ENCODE measurements at regions not wholly inside any gene's neighbourhood (a gene's known extent, or its start where the extent isn't known, plus 50 kb on each side); places are given as distances from the start of the nearest gene placed in this dataset.
A peak's percentile ranks its signal among the peaks of the same experiment; 100 is the strongest.

GRCh38 chr6:169024047-169024660, 229.5 kb downstream of the THBS2 start:
- Histone ChIP-seq H4K20me1 (ENCODE audit: insufficient read depth, low read length) (no peaks in the 10 kb centered on the region), H3K4me2 (ENCODE audit: low read length) (no peak overlapping the region), H3K9ac (ENCODE audit: low read length) (no peak overlapping the region), H3K9me3 (ENCODE audit: insufficient read depth, low read depth, low read length) (no peaks in the 10 kb centered on the region), H3K4me1 (ENCODE audit: insufficient read depth, low read length) (no peaks in the 10 kb centered on the region), H3K36me3 (ENCODE audit: insufficient read depth, low read length) (no peaks in the 10 kb centered on the region), H3K27me3 (ENCODE audit: insufficient read depth, low read length) (no peaks in the 10 kb centered on the region), H3K4me3 (ENCODE audit: insufficient read depth, low read depth, low read length) (no peak overlapping the region), H2AFZ (ENCODE audit: low read depth, low read length) (no peak overlapping the region), H3K79me2 (ENCODE audit: insufficient read depth, low read length) (no peaks in the 10 kb centered on the region), H3K27ac (ENCODE audit: low read depth, low read length) (no peak overlapping the region)
- TF ChIP-seq CTCF (IDR thresholded peaks at IDR 0.05; ENCODE audit: insufficient read depth, low read depth, low read length), result no peak
- no peak for TF ChIP-seq EZH2 (IDR thresholded peaks at IDR 0.05; ENCODE audit: insufficient read depth, low read length)
- Mint-ChIP-seq H3K36me3 (ENCODE audit: low read depth, unreplicated experiment) (no peaks in the 10 kb centered on the region), H3K4me3 (ENCODE audit: unreplicated experiment) (no peak overlapping the region), H3K4me1 (ENCODE audit: low read depth, unreplicated experiment) (no peaks in the 10 kb centered on the region), H3K27ac (ENCODE audit: unreplicated experiment) (no peak overlapping the region), H3K27me3 (ENCODE audit: low read depth, unreplicated experiment) (peaks cover 3% of the 10 kb centered on the region), H3K9me3 (ENCODE audit: unreplicated experiment) (no peaks in the 10 kb centered on the region)
- DNase-seq (ENCODE audit: low read depth) (no peak), FAIRE-seq (no peak)

GRCh38 chr6:169023161-169023874, 230.3 kb downstream of the THBS2 start:
- H4K20me1 ChIP-seq (ENCODE audit: insufficient read depth, low read length), result no peaks in the 10 kb centered on the region
- no peak overlapping the region for H2AFZ ChIP-seq (ENCODE audit: low read depth, low read length)
- no peak overlapping the region for H3K4me2 ChIP-seq (ENCODE audit: low read length)
- no peaks in the 10 kb centered on the region for H3K4me1 Mint-ChIP-seq (ENCODE audit: low read depth, unreplicated experiment)
- H3K79me2 ChIP-seq (ENCODE audit: insufficient read depth, low read length), result no peaks in the 10 kb centered on the region
- no peaks in the 10 kb centered on the region for H3K36me3 Mint-ChIP-seq (ENCODE audit: low read depth, unreplicated experiment)
- no peaks in the 10 kb centered on the region for H3K4me1 ChIP-seq (ENCODE audit: insufficient read depth, low read length)
- DNase-seq (ENCODE audit: low read depth) (no peak), FAIRE-seq (no peak)
- no peaks in the 10 kb centered on the region for H3K9me3 ChIP-seq (ENCODE audit: insufficient read depth, low read depth, low read length)
- no peak overlapping the region for H3K4me3 Mint-ChIP-seq (ENCODE audit: unreplicated experiment)
- peak overlapping the region; percentile 34 for H3K27ac Mint-ChIP-seq (ENCODE audit: unreplicated experiment)
- H3K27me3 ChIP-seq (ENCODE audit: insufficient read depth, low read length), result no peaks in the 10 kb centered on the region
- H3K36me3 ChIP-seq (ENCODE audit: insufficient read depth, low read length), result no peaks in the 10 kb centered on the region
- H3K9me3 Mint-ChIP-seq (ENCODE audit: unreplicated experiment), result no peaks in the 10 kb centered on the region
- TF ChIP-seq EZH2 (IDR thresholded peaks at IDR 0.05; ENCODE audit: insufficient read depth, low read length) (no peak), CTCF (IDR thresholded peaks at IDR 0.05; ENCODE audit: insufficient read depth, low read depth, low read length) (no peak)
- H3K27me3 Mint-ChIP-seq (ENCODE audit: low read depth, unreplicated experiment), result peaks cover 3% of the 10 kb centered on the region
- no peak overlapping the region for H3K9ac ChIP-seq (ENCODE audit: low read length)
- H3K27ac ChIP-seq (ENCODE audit: low read depth, low read length), result no peak overlapping the region
- no peak overlapping the region for H3K4me3 ChIP-seq (ENCODE audit: insufficient read depth, low read depth, low read length)

GRCh38 chr6:169022079-169022478, 231.6 kb downstream of the THBS2 start:
- Histone ChIP-seq H4K20me1 (ENCODE audit: insufficient read depth, low read length) (no peaks in the 10 kb centered on the region), H3K9ac (ENCODE audit: low read length) (no peak overlapping the region), H3K4me3 (ENCODE audit: insufficient read depth, low read depth, low read length) (no peak overlapping the region), H2AFZ (ENCODE audit: low read depth, low read length) (no peak overlapping the region), H3K79me2 (ENCODE audit: insufficient read depth, low read length) (no peaks in the 10 kb centered on the region), H3K9me3 (ENCODE audit: insufficient read depth, low read depth, low read length) (no peaks in the 10 kb centered on the region), H3K27me3 (ENCODE audit: insufficient read depth, low read length) (no peaks in the 10 kb centered on the region), H3K4me2 (ENCODE audit: low read length) (no peak overlapping the region), H3K4me1 (ENCODE audit: insufficient read depth, low read length) (no peaks in the 10 kb centered on the region), H3K27ac (ENCODE audit: low read depth, low read length) (no peak overlapping the region), H3K36me3 (ENCODE audit: insufficient read depth, low read length) (no peaks in the 10 kb centered on the region)
- no peak for FAIRE-seq
- H3K36me3 Mint-ChIP-seq (ENCODE audit: low read depth, unreplicated experiment), result peaks cover under 1% of the 10 kb centered on the region
- peaks cover 2% of the 10 kb centered on the region for H3K9me3 Mint-ChIP-seq (ENCODE audit: unreplicated experiment)
- no peak for TF ChIP-seq EZH2 (IDR thresholded peaks at IDR 0.05; ENCODE audit: insufficient read depth, low read length)
- no peak for TF ChIP-seq CTCF (IDR thresholded peaks at IDR 0.05; ENCODE audit: insufficient read depth, low read depth, low read length)
- no peaks in the 10 kb centered on the region for H3K4me1 Mint-ChIP-seq (ENCODE audit: low read depth, unreplicated experiment)
- no peak for DNase-seq (ENCODE audit: low read depth)
- no peak overlapping the region for H3K4me3 Mint-ChIP-seq (ENCODE audit: unreplicated experiment)
- no peak overlapping the region for H3K27ac Mint-ChIP-seq (ENCODE audit: unreplicated experiment)
- H3K27me3 Mint-ChIP-seq (ENCODE audit: low read depth, unreplicated experiment), result peaks cover 3% of the 10 kb centered on the region
